Skeletal muscle tissue (tissue), 3 donors: ENCODE measurements at regions not wholly inside any gene's neighbourhood (a gene's known extent, or its start where the extent isn't known, plus 50 kb on each side); places are given as distances from the start of the nearest gene placed in this dataset.
"Not testable (repeated sequence)": the region's sequence is repeated elsewhere in the genome, so short reads cannot be mapped to it uniquely, and the experiment has no call there.

ENCODE experiments used
- H3K27ac ChIP-seq: one replicate; pipeline ENCODE4 v1.7.0; 2013; ENCODE audit warnings: mild to moderate bottlenecking, low read depth, low read length, inconsistent platforms
- H3K27me3 ChIP-seq, 3 donors: one replicate each; pipeline ENCODE4 v1.7.0; 2013; ENCODE audit warnings: low read length in 3 of 3; ENCODE audit not compliant: control insufficient read depth in 3 of 3, insufficient read depth in 3 of 3
- H3K36me3 ChIP-seq, 3 donors: one replicate each; pipeline ENCODE4 v1.7.0; 2013; ENCODE audit warnings: low read length in 3 of 3; ENCODE audit not compliant: control insufficient read depth in 3 of 3, insufficient read depth in 3 of 3
- H3K4me1 ChIP-seq, 3 donors: one replicate each; pipeline ENCODE4 v1.7.0; 2013; ENCODE audit warnings: low read length in 3 of 3, mild to moderate bottlenecking in 3 of 3; ENCODE audit not compliant: control insufficient read depth in 3 of 3, insufficient read depth in 3 of 3
- H3K4me3 ChIP-seq, 3 donors: one replicate each; pipeline ENCODE4 v1.7.0; 2013; ENCODE audit warnings: low read length in 3 of 3
- H3K9ac ChIP-seq, 3 donors: one replicate each; pipeline ENCODE4 v1.7.0; 2013; ENCODE audit warnings: low read length in 3 of 3, mild to moderate bottlenecking in 3 of 3, moderate library complexity in 2 of 3, low read depth in 1 of 3
- H3K9me3 ChIP-seq, 3 donors: one replicate each; pipeline ENCODE4 v1.7.0; 2013; ENCODE audit warnings: low read length in 3 of 3; ENCODE audit not compliant: control insufficient read depth in 3 of 3
- donor health status: Osteomylitis.

- Histone ChIP-seq H3K4me3 (no peak overlapping the region), H3K36me3 (no peaks in the 10 kb centered on the region), H3K27me3 (no peaks in the 10 kb centered on the region), H3K9me3 (no peaks in the 10 kb centered on the region), H3K9ac (no peak overlapping the region), H3K27ac (no peak overlapping the region), H3K4me1 (no peaks in the 10 kb centered on the region)
Measured at GRCh38 chr3:6492306-6492705, 368.6 kb upstream of the GRM7 start.

GRCh38 chr3:6498944-6499343, 362.0 kb upstream of the GRM7 start:
- not testable (repeated sequence) for H3K9me3 ChIP-seq, H3K4me3 ChIP-seq, H3K4me1 ChIP-seq, H3K27me3 ChIP-seq, H3K27ac ChIP-seq, H3K36me3 ChIP-seq, H3K9ac ChIP-seq

GRCh38 chr3:6504347-6504746, 356.6 kb upstream of the GRM7 start:
- no peaks in the 10 kb centered on the region for H3K4me1 ChIP-seq
- H3K36me3 ChIP-seq: no peaks in the 10 kb centered on the region
- H3K27ac ChIP-seq: no peak overlapping the region
- no peak overlapping the region for H3K4me3 ChIP-seq
- H3K9ac ChIP-seq: no peak overlapping the region
- H3K27me3 ChIP-seq: no peaks in the 10 kb centered on the region
- H3K9me3 ChIP-seq: no peaks in the 10 kb centered on the region

- no peak overlapping the region for H3K9ac ChIP-seq
- H3K36me3 ChIP-seq: no peaks in the 10 kb centered on the region
- no peak overlapping the region for H3K4me3 ChIP-seq
- H3K27ac ChIP-seq: no peak overlapping the region
- no peaks in the 10 kb centered on the region for H3K27me3 ChIP-seq
- H3K4me1 ChIP-seq: no peaks in the 10 kb centered on the region
- H3K9me3 ChIP-seq: no peaks in the 10 kb centered on the region
Measured at GRCh38 chr3:6504834-6505233, 356.1 kb upstream of the GRM7 start.

GRCh38 chr3:6508410-6508759, 352.5 kb upstream of the GRM7 start:
- Histone ChIP-seq H3K36me3 (no peaks in the 10 kb centered on the region), H3K9me3 (no peaks in the 10 kb centered on the region), H3K4me1 (no peaks in the 10 kb centered on the region), H3K9ac (no peak overlapping the region), H3K27me3 (no peaks in the 10 kb centered on the region), H3K27ac (no peak overlapping the region), H3K4me3 (no peak overlapping the region)

GRCh38 chr3:6509576-6509975, 351.3 kb upstream of the GRM7 start:
- Histone ChIP-seq H3K27me3 (no peaks in the 10 kb centered on the region), H3K36me3 (no peaks in the 10 kb centered on the region), H3K4me1 (no peaks in the 10 kb centered on the region), H3K4me3 (no peak overlapping the region), H3K9ac (no peak overlapping the region), H3K9me3 (no peaks in the 10 kb centered on the region), H3K27ac (no peak overlapping the region)

GRCh38 chr3:6510713-6511112, 350.2 kb upstream of the GRM7 start:
- Histone ChIP-seq H3K4me3 (no peak overlapping the region), H3K27ac (no peak overlapping the region), H3K4me1 (no peaks in the 10 kb centered on the region), H3K27me3 (no peaks in the 10 kb centered on the region), H3K36me3 (no peaks in the 10 kb centered on the region), H3K9ac (no peak overlapping the region), H3K9me3 (no peaks in the 10 kb centered on the region)

GRCh38 chr3:6512172-6512800, 348.6 kb upstream of the GRM7 start:
- Histone ChIP-seq H3K27ac (no peak overlapping the region), H3K4me3 (no peak overlapping the region), H3K9me3 (no peaks in the 10 kb centered on the region), H3K27me3 (no peaks in the 10 kb centered on the region), H3K36me3 (no peaks in the 10 kb centered on the region), H3K9ac (no peak overlapping the region), H3K4me1 (no peaks in the 10 kb centered on the region)

GRCh38 chr3:6516143-6516542, 344.8 kb upstream of the GRM7 start:
- no peak overlapping the region for H3K27ac ChIP-seq
- H3K9ac ChIP-seq: no peak overlapping the region
- no peaks in the 10 kb centered on the region for H3K4me1 ChIP-seq
- H3K27me3 ChIP-seq: no peaks in the 10 kb centered on the region
- no peak overlapping the region for H3K4me3 ChIP-seq
- no peaks in the 10 kb centered on the region for H3K36me3 ChIP-seq
- no peaks in the 10 kb centered on the region for H3K9me3 ChIP-seq

- Histone ChIP-seq H3K27me3 (no peaks in the 10 kb centered on the region), H3K4me3 (no peak overlapping the region), H3K9ac (no peak overlapping the region), H3K27ac (no peak overlapping the region), H3K9me3 (no peaks in the 10 kb centered on the region), H3K36me3 (no peaks in the 10 kb centered on the region), H3K4me1 (no peaks in the 10 kb centered on the region)
Measured at GRCh38 chr3:6516694-6517093, 344.2 kb upstream of the GRM7 start.
